ENCODE measurements at regions not wholly inside any gene's neighbourhood (a gene's known extent, or its start where the extent isn't known, plus 50 kb on each side); places are given as distances from the start of the nearest gene placed in this dataset.

DNA sequence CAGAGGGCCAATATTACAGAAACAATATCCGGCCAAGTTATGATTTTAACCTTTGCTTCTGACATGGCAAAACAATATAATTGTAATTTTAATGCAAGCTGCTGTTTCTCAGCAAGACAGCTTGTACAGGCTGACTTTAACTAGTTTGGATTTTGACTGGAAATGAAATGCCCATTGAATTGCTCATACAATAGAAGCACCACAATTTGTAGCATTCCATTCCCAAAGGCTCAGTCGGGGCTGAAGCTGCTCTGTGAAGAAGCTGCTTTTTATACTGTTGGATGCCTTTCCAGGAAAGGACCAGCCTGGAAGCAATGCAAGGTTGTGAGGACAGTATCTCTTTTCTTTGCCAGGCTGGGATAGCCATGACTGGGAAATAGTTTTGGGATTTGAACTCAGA lies 677.0 kb upstream of the FANCL start:
- no peak for FAIRE-seq

DNA sequence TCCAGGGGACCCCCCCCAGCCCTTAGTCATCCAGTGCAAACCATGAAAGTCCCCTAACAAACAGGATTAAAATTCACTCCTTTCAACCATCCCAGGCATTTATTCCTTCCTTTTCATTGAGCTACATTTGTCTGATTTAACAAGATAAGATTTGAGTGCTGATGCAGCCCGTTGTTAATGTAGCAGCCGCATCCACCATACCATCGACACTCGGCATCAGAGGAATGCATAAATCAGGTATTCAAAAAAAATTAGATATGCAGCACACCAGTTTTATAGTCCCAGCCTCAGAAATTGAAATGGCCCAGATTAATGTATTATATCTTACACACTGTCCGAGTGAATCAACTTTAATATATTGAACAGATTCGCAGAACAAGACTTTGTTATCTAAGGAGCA lies 676.5 kb upstream of the FANCL start:
- no peak for FAIRE-seq

DNA sequence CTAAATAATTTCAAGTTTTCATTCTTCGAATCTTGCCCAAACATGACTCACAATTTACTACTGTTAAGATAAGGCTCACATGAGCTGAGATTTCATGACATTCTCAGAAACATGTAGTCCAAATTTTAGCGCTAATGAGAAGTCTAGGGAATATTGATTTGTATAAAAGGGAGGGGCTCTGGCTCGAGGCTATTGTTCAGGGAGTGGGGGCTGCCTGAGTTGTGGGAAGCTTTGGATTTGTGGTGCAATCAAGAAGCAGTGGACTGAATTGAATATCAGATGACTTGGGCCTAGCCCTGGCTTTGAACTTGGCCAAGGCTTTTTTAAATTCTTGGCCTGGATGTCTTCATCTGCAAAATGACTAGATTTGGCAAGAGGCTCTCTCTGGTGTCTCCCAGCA lies 674.9 kb upstream of the FANCL start:
- no peak for FAIRE-seq

DNA sequence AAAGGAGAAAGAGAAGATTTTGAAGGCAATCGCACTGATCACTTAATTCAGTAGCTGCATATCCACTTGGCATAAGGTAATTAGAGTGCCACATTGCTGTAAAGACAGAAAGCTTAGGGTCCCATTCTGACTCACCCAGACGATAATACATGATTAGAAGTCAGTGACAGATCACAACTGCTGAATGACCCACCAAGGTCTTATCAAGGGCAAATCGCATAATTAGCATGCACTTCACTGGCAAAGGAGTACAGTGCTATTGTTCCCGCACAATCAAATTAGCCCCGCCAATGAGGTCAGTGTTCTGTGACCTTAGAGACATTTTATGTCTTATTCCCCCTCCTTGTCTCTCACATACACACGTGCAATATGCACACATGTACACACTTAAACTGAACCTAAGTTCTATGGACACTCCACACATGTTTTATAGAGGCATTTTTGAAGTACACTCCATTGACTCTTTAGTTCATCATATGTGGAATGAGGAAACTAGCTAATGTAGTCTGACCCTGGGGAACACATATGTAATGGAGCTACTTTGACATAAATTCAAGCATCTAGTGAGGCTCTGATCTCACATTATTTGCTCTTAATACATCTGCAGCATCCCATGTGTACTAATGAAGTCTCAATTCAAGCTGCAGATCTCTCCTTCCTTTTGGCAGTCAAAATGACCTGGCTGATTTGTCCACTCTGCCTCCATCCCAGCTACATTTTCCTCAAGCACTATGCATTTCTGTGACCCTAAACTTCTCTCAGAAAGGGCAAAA lies 673.8 kb upstream of the FANCL start:
- FAIRE-seq = no peak

DNA sequence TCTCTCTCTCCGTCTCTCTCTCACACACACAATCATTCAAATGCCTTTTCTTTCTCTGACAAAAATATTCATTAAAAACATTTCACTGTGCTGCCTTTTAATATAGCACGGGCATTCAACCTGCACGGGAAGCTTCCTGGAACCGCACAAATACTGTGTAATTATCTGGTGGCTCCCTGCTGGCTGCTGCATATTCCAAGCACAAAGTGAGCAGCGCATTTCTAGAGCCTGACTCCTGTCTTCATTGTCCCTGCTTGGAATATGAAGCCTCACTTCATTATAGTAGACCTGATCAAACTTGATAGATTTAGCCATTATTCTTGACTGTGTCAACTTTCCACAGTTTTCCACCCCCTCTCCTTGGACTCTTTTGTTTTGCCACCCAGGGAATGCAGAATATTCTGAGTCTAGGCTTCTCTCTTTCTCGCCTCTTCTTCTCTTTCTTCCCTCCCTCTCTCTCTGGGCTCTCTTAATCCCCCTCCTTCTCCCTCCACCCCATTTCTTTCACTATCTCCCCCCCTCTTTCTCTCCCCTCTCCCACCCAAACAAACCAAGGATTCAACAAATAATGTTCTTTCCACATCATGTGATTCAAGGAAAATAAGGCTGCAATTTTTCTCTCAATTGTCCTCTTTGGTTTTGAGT lies 672.1 kb upstream of the FANCL start:
- FAIRE-seq = no peak

DNA sequence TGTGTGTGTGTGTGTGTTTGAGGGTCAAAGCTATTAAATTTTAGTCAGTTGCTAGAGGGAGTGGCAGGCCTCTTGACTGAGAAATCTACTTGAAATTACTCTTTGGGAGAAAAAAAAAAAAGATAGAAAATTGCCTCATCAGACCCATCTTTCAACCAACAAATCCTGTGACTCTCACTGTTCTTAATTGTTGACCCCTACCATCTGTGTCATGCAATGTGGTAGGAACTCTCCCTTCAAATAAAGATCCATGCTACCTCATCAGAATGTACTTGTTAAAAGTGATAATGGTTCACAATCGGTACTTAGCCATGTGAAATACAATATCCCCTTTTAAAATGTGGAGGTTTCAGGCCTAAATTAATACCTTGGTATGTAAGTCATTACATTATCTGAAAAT lies 670.8 kb upstream of the FANCL start:
- FAIRE-seq = no peak

DNA sequence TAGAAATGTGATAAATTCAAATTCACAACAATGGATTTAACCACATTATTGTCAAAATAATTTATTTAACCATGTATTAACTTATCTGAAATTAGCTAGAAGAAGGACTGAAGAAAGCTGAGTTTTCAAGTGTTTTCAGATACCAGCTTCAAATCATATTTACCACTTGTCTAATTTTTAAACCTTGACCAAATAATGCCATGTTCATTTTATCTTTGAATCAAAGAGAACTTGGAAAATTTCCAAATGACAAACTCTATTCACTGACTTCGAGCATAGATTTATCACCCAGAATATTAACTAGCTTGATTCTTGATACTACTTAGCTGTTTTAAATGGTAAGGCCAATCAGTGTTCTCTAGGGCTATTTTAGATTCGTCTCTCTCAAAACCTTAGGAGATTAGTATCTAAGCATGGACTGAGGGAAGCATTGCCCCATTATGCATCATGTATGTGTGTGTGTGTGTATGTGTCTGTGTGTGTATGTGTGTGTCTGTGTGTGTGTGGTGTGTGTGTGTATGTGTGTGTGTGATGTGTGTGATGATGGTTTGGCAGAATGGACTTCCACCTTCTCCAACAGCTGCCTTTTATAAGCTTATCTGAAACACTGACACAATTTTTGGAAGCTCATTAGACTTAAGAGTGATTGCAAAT lies 667.5 kb upstream of the FANCL start:
- no peak for FAIRE-seq

DNA sequence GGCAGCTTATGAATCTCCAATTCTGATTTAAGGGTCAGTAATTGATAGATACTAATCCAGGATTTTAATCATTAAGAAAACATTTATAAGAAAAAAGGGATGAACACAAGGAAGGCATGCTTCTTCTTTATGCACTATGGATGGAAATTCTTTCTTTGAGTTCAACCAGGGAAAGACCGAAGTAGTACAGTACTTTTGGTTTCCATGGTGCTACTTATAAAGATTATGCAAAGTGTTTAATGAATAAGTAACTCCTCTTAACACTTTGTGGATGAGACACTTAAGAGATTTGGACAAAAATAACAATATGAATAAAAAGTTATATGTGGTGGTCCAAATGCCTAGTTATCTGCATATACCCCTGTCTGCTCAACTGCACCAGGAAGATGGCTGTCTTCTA lies 666.5 kb upstream of the FANCL start:
- FAIRE-seq = no peak

DNA sequence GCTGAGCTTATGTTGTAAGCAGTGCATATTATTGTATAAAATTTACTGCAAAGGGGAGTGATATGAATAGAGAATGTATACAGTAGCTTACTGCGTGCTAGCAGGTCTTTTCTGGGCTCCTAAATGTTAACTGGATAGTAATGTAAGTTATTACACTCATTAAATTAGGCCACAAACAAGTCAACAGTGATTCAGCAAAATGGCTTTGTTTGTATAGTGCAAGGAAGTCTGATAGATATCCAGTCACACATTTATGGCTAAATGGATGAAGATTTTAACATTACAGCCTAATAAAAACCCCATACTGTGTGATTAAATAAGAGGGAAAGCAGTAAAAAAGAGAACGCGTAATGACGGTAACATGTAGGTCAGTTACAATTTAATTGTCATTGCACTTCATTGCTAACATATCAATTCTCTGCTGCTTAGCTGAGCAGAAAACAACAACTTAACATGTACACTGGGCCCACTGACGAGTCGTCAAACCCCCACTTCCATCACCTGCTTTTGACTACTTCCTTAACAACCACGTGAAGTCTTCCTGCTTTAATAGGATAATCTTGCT lies 665.0 kb upstream of the FANCL start:
- no peak for FAIRE-seq

DNA sequence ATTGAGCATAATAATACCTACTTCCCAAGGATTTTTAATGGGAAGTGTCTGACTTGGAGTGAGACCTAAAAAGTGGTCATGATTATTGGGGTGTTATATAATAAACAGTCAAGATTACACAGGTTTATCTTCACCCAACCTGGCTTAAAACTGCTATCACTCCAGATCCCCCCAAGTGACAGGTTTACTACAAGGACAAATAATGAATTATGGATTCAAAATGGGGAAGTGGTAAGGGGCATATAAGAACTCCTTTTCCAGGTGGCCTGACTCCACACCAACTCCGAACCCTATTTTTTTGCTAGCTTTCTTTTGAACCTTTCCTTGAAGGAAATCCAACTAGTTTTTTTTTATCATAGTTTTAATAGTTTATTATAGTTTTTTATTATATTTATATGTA lies 663.0 kb upstream of the FANCL start:
- FAIRE-seq = no peak

DNA sequence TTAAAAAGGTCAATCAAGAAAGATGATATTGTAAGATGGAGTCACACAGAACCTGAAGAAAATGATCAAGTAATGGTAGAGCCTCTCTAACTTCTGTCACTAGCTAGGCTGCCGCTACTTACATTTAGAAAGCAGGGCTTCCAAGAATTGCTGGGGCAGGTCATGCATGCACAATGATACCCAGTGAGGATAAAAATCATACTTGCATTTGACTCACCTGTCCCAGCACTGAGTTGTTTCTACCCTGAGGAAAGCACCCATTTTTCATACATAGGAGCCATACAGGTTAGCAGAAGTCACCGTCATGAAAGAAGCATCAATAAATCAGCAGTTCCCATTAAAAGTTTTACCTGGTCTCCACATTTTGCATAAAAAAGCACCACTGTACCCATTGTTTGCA lies 662.3 kb upstream of the FANCL start:
- no peak for FAIRE-seq

DNA sequence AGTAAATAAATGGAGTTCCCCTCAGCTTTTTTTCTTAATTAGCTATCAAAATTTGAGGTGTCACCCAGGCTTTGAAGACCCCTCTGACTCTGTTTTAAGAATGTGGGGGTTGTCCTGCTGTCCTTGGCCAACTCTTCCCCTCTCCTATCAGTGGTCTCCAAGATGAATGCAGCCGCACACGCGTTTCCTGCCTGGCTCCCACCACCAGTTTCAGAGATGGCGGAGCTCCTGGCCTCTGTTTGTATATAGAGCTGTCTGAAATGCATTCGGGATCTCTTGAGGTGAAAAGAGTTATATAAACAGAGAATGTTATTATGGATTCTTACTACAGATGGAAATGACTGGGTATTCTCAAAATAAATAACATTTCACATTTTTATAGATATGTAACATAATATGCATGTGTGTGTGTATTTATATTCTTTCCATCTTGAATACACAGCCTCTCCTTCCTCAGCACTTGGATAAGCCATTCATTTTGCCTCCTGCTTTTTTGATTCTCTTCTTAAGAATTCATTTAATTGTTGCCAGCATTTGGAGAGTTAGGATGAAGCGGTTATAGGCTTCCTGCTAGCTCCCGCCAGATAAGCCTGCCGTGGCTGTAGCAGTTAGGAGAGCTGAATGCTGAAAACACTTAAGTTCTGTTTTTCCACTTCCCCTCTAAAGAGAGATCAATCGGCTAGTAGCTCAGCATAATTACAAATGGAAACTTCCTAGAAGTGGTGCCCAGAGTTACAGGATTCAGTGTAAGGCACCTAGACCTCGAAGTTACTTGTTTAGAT lies 659.3 kb upstream of the FANCL start:
- no peak for FAIRE-seq

DNA sequence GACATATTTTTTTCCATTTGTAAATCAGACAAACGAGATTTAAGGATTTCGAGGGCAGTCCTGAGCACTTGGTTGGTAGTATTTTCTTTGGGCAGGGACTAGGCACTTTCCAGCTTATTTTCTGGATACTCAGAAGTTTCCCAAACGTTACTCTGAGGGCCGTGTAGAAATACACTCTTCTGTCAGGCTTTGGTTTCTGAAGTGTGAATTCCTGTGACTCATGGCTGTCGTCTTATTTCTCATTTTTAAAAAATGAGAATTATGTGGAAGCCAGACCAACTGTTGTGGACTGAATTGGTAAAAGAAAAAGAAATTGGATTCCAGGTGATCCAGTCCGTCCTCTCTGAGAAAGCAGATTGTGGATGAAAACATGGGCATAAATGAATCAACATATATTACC lies 658.6 kb upstream of the FANCL start:
- no peak for FAIRE-seq

DNA sequence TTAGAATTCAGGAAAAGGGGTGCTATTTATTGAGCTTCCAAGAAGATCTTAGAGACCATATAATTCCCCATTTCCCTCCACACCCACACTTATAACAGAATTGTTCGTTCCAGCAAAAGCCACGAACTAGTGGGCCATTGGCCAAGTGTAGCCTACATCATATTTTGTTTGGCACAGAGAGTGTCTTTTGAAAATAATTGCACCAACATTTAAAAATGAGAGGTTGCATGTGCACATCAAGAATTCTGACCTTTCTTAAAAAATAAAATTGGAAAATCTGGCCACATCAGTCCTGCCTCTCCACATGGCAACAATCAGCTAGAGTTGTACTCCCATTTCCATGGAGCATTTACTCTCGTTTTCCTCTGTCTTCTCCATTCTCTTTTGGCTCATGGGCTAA lies 655.5 kb upstream of the FANCL start:
- no peak for FAIRE-seq

DNA sequence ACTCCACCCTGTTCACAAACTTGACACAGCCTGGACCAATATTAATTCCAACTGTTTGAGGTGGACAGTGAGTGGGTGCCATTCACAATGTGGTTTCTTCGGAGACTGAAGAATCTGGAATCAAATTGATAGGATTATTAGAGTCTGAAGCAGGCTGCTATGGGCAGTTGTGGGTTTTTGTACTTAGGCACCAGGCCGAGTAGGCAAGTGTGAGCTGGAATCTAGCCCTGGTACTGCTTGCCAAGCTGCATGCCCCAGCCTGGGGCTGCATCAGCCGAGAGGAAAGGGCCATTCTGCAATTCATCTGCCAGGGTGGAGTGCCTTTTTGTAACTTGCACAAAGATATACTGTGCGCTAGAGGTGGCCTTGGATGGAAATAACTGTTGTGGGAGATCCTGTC lies 654.7 kb upstream of the FANCL start:
- FAIRE-seq = no peak

DNA sequence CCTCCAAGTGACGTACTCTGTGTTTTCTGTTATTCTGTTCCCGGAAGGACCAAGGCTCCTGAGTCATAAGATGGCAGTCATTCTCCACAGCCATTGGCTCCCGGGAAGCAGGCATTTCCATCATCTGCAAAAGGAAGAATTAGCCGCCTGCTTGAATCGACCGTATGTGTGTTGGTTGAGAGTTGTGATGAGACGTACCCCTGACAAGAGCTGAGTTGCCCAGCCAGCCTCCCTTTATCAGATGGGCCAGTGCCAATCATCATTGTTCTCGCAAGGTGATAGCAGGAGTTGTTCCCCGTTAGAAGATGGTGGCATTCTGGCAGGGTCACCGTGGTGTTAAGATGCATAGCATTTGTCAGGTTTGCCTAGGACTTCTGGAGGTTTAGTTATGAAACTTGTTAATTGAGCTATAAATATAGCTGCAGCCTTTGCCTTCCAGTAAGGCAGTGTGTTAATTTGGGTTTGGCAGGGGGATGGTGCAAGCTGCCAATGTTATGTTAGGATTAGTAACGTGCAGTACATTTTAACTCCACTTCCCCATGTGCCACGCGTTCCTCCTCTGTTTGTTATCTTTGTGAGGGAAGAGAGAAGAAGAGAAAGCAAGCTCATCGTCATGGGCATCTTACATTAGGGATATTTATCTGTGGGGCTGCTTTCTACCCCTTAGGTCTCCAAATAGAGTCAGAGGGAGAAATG lies 652.7 kb upstream of the FANCL start:
- FAIRE-seq = no peak

DNA sequence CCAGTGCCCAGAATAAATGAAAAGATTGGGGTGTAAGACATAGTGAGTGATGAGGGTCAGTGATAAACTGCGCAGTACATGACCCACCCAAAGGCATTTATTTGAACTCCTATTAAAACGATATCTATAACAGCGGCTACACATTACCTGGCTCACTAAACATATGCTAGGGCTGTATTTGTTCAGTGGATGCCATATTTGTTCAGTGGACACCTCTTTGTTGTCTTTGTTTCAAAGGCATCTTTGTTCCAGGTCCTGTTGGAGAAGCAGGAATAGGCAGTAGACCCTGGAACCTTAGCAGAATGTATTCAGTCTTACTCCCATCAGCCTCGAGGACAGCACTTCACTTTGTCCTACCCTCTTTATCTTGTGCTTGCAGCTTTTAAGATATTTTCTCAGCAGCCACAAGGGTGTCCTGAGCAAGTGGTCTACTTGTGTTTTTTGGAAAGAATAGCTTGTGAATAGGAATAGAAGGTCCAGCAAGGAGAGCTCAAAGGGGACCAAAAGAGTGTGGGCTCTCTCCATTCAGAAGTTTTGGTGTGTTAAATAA lies 650.8 kb upstream of the FANCL start:
- FAIRE-seq = no peak

DNA sequence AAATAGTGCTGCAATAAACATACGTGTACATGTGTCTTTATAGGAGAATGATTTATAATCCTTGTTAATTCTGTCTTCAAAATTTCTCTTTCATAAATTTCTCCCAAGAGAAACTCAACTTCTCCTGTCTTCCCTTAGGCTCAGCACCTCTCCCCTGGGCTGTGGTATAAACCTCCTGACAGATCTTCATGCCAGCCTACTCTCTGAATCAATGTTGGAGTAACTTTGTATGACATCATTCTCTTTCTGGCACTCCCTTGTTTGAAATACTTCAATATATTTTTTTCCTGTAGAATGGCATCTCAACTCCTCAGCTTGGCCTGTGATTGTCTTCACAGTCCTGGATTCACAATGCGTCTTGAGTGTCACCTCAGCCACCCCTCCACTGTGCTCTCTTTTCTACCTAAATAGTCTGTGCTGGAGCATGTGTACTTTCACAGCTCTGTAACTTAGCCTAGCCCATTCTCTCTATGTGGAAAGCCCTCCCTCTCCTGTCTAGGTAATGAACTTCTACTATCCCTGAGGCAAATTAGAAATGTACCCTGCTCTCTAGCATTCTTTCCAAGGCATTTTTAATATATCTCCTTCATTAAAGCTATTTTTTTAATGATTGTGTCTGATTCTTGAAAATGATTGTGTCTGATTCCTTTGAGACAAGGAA lies 649.9 kb upstream of the FANCL start:
- FAIRE-seq = no peak

DNA sequence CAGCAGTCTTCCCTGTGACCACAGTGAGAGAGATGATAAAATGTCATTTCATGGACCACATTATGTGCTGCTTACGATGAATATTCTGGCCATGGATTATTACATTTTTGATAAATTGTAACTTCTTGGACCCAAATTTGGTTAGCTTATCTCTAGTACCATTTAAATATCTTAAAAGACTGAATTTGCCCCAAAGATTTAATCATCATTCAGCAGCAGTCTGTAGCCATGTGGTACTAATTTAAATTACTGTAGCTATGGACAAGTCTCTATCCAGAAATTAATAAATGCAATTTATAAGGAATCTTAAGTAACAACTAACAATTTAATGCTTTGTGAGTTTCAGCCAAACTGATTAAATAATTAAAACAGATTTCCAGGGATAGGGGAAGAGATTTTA lies 644.9 kb upstream of the FANCL start:
- FAIRE-seq = no peak

DNA sequence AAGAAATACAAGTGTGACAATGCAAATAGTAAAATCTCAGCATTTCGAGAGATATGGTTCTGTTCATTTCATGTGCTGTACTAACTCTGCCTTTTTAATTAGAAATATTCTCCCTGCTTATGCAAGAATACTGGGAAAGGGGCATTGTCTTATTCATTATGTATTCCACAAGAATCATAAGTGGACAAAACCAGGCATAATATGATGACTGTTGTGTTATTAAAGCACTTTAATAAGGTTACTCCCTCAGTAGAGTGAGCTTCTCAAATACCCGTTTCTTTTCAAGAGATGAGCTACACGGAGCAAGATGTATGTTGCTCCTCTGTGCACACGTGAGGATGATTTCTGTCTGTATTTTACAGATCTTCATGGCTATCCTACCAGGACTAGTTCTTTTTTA lies 638.7 kb upstream of the FANCL start:
- no peak for FAIRE-seq

DNA sequence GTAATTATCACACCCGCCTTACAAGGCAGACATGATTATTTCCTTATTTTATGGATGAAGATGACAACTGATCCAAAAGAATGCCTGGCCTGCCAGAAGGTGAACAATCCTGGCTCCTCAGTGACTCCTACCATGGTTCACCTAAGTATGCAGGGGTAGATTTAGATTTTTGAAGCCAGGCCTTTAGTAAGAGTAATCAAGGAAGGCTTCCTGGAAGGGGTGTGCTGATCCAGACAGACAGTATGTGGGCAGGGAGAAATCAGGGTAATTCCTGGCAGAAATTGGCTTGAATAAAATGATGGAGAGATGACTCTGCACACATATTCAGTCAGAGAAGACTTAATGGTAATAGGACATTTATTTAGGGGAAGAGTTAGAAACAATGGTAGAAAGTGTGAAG lies 637.7 kb upstream of the FANCL start:
- no peak for FAIRE-seq

DNA sequence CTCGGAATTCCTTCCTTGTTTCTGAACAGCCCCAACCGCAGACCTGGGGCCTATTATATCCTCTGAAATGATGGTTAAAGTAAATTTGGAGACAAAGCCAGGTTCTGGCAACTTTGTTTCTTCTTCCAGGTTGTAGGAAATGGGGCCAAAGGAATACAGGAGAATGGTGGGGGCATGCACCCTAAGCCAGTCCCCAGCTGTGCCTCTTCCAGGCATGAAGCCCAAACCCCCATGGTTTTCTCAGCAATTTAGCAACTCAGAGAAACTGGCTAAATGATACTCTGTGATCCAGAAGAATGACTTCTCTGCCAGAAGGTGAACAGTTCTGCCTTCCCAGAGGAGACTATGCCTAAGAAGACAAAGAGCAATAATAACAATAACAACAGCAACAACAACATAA lies 635.0 kb upstream of the FANCL start:
- no peak for FAIRE-seq

Measured in TTC549 (cell line).